HG02840 (cell line): ENCODE measurements at regions not wholly inside any gene's neighbourhood (a gene's known extent, or its start where the extent isn't known, plus 50 kb on each side); places are given as distances from the start of the nearest gene placed in this dataset.
"Not testable (repeated sequence)": the region's sequence is repeated elsewhere in the genome, so short reads cannot be mapped to it uniquely, and the experiment has no call there.

Source experiments
- ATAC-seq: cut with Tn5 transposase; IDR thresholded peaks from one replicate; pipeline ENCODE4 v1.9.1; 2021; ENCODE audit warnings: mild to moderate bottlenecking, moderate library complexity, moderate number of reproducible peaks; ENCODE audit not compliant: unreplicated experiment, low FRiP score

DNA sequence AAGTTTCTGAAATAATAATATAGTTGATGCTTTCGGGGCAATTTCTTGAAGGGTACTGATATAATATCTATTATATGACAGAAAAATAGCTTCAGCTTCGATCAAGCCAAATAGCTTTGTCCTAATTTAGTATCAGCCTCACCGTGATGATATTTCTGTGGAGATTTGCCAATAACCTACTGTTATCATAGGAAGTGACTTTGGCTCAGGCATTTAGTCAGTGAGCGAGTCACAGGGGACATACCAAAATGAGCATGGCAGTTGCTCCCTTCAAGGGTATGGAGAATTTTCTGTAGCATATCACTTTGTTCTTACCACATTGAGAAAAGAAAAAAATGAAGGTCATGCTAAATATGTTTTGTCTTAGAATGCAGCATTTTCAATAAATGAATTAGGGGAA is 767.6 kb upstream of the SLITRK1 start:
- no peak for ATAC-seq

DNA sequence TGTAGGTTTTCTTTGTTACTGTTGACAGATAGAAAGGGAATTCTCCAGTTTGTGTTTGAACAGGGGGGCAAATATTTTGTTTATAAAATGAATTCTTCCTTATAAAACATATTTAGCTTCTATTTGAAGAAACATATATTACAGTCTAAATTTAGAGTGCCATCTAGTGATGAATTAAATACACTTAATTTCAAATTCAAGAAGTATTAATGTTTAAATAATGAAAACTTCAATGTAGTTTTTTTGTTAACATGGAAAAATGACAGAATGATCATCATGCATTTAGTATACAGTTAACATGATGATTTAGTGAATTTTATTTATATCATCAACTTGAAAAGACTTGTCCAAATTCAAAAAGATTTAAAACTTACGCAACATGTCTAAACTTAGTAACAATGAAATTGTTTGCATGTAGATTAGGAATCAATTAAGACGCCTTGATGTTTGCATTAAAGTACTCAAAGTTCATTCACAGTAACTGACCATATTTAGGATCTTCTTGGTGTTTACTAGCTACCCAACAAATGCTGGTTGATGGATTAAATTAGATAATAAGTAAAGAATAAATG is 765.9 kb upstream of the SLITRK1 start:
- no peak for ATAC-seq

DNA sequence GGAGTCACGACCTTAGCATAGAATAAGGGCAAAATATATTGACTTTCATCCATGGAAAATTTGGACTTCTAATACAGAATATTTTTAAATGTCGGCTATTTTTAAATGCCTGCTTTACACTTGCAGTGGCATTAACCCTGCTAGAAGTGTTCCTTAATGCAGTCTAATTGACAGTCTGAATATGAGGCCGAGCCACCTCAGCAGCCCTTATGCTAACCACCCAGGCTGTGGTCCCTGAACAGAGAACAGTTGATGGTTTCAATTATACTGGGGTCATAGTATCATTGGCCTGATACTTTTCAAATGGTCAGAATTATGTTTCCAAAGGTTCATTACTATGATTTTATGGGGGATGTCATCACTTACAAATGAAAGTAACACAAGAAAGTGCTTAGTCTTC is 764.7 kb upstream of the SLITRK1 start:
- ATAC-seq, result no peak

DNA sequence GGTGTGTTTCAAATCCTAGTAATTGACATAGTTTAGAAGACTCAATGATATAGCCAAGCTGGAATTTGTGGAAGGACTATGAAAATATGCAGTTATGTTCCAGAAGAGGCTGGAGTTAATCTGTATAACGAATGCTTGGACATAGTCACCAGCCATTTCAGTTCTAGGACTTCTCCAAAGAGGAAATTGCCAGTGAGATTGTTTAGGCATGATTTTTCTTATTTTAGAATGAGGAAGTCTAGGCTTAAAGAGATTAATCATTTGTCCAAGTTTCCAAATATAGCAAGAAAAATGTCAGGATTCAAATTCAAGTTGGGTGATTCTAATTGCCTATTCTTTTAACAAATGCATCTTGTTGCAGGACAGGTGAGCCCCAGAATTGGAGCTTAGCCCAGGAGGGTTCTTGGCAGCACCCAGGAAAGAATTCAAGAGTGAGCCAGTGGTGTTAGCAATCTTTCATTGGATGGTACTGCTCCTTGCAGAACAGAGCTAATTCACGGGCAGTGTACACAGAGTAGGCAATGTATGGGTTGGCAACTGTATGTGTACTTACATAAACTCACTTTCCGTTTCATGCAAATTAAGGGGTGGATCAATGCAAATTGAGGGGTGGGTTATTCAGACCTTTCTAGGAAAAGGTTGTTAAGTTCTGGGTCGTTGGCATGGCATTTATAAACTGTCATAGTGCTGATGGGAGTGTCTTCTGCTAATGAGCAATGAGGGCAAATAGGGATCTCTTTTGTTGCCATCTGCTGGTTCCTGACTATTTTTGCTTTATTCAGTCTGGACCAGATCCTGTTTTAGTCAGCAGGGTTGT is 763.1 kb upstream of the SLITRK1 start:
- ATAC-seq, result no peak

DNA sequence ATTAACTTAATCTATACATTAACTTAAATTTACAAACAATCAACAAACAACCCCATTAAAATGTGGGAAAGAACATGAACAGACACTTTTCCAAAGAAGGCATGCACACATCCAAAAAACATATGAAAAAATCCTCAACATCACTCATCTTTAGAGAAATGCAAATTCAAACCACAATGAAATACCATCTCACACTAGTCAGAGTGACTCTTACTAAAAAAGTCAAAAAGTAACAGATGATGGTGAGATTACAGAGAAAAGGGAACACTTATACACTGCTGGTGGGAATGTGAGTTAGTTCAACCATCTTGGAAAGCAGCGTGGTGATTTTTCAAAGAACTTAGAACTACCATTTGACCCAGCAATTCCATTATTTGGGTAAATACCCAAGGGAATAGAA is 759.2 kb upstream of the SLITRK1 start:
- no peak for ATAC-seq

DNA sequence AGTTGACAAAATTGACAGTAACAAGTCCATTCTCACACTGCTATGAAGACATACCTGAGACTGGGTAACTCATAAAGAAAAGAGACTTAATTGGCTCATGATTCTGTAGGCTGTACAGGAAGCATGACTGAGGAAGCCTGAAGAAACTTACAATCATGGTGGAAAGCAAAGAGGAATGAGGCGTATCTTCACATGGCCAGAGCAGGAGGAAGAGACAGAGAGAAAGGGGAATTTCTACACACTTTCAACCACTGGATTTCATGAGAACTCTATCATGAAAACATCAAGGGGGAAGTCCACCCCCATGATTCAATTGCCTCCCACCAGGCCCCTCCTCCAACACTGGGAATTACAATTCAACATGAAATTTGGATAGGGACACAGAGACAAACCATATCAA is 758.4 kb upstream of the SLITRK1 start:
- ATAC-seq, result no peak

DNA sequence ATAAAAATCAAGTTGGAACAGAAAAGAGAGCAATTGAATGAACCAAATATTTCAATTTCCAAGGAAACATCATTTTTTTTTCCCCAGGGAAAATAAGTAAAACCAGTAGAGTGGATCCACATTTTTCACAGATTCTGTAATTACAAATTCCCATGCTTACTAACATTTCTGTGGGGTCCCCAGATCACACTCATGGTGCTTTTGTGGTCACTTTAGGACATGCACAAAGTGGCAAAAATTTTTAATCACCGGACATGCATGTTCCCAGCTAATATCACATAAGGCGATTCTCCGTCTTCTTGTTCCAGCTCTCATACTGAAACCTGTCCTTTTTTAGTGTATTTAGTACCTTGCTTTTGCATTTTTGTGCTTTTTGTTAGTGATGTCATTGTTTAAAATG is 748.2 kb upstream of the SLITRK1 start:
- ATAC-seq, result no peak

DNA sequence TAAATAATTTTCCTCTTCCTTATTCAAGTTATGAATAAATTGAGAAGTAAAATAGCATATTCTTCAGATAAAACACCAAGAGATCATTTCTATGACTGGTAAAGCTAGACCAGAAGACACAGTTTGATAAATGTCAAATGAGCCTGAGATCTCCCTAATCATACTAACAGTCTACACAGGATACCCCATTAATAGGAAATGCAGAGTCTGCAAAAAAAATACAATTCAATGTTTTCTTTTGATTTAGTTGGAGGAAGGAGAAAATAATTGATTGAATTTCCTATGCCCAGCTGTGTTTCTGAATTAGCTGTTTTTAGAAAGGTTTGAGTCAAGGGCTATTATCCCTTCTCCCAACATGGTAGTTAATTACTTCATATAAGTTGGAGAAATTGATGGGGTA is 734.6 kb upstream of the SLITRK1 start:
- no peak for ATAC-seq

DNA sequence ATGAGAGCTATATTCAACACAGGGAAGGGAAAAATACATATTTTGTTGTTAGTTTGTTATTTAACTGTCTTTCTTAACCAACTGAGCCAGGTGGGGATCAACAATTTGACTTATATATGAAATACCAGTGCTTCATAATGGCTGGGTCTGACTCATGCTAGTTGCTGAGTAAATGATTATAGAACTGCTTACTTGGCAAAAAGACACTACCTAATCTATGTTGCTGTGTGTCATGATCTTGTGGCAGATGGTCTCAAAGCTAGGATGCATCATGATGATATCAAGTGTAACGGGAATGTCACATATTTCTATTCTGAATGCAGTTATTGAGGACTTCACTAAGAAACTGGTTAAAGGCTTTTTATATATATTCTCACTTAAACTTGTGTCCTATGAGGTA is 727.4 kb upstream of the SLITRK1 start:
- ATAC-seq, result no peak

DNA sequence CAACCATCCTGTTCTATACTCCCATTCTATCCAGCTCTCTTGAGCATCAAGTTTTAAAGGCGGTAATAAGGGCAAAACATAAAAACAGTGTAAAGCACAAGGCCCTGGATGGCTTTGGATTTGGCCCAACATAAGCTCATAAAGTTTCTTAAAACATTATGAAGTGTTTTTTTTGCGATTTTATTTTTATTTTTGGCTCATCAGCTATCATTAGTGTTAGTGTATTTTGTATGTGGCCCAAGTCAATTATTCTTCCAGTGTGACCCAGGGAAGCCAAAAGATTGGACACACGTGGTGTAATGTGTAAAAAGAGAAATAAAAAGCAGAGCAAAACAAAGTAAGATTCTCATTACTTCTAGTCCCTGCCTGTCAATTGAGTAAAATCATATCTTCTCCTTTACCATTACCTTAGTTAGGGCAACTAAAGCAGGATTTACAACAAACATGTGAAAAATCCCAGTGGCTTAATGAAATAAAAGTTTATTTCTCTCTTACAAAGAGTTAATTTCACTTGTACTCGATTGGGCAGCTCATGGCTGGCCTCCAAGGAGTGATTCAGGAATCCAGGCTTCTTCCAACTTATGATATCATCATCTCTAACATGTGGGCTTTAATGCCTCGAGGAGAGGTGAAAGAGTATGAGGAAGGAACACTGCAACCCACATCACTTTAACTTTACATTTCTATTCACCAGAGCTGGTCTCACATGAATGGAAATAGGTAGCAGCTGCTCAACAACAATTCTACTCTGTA is 725.2 kb upstream of the SLITRK1 start:
- no peak for ATAC-seq

DNA sequence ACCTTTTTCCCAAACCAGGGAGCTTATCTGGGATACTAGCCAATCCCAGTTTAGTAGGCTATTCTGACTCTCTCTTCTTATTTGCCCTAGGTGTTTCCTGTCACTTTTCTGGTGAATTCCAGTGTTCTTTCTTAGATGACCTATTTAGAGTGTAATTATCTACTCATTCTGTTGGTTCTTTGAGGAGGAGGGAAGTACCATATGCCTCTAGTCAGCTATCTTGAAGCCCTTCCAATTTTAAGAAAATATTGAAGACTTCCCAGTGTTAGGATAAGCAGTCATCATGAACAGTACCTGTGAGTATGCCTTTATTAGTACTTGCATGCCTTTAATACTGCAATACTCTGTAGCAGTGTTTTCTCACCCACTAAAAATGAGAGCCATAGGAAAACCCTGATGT is 724.3 kb upstream of the SLITRK1 start:
- no peak for ATAC-seq

DNA sequence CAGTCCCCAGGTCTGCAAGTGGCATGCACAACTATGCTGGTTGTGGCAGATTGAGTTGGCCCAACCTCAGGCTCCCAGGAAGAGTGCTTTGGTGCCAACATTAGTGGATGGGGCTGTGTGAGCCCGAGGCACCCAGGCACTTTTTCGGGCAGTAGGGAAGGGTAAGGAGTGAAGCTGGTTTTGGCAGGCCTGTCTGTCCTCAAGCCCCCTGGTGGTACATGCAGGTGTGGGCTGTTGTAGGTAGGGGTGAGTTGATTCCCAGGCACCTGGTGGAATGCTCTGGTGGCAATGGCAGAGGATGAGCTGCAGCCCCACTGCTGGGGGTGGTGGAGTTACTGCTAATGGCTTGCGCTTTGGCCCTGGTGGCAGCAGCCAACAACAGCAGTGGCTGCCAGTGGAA is 723.7 kb upstream of the SLITRK1 start:
- ATAC-seq, result no peak

DNA sequence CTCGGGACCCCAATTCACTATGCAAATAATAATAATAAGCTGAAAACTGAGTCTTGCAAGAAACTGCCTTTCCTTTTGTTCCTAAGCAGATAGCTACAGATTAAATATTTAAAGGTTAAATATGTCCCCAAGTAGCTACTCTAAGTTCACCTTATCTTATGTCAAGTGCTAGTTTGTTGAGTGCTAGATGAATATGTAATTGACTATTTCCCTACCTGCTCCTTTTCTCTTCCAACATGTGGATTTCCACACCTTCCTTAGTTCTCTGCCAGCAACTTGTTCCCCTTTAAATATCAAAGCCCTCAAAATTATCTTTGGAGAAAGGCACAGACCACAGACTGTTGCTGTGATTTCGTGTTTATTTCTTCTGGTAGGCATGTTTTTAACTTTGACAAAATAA is 709.2 kb upstream of the SLITRK1 start:
- ATAC-seq, result no peak

DNA sequence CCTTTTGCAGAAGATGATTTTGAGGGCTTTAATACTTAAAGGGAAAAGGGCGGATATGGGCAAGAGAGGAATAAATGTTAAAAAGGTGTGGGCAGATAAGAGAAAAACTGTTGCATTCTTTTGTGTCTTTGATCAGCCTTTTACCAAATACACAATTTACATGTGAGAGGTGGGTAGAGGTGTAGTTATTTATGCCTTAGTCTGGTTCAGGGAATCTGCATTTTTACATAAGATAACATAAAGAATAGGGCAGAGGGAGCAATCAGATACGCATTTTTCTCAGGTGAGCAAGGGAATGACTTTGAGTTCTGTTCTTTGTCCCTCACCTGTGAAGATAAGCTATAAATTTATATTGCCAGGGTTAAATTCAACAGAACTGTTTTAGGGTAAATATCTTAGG is 708.4 kb upstream of the SLITRK1 start:
- ATAC-seq, result no peak

DNA sequence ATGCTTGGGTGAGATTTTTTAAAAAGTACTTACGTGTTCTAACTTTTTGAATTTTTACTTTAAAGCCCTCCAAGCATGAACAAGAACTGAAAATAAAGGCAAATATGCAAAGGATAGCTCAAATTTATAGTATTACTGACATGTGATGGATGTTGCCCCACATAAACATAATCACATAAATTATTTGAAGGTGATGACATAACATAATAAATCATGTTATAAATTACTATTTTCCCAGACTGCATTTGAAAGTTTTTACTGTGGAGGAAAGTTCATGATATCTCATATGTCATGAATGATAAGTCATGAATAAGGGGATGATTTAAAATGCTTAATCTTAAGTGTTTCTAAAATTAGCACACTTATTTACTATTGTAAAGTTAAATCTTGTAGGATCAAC is 705.7 kb upstream of the SLITRK1 start:
- no peak for ATAC-seq

DNA sequence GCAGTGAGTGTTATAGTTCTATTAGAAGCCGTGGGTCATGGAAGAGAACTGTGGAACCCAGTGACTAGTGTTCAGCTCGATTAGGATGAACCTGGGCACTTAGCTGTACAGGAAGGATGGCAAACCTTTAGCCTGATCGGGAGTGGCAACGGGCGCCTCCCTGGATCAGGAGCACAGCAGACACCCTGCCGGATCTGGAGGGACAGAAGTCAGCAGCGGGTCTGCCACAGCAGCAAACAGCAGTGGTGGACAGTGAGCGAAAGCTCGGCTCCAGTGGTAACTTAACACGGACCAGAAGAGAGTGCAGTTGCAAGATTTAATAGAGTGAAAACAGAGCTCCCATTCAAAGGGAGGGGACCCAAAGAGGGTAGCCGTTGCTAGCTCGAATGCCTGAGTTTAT is 697.6 kb upstream of the SLITRK1 start:
- ATAC-seq, result not testable (repeated sequence)

DNA sequence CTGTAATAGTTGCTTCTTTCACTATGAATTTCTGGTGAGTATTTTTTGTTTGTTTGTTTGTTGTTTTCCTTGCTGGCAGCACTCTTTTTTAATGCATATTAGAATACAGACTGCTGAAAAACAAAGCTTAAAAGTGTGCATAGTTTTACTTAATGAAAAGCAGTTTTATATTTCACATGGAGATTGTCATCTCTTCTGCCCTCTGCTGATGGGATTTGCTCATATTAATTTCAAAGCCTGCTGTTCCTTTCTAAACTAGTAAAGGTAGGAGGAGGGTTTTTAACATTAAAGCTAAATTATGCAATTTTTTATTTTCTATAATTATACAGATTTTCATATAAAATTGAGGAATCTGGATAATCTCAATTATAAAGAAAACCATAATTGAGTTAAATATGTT is 692.6 kb upstream of the SLITRK1 start:
- ATAC-seq, result no peak

DNA sequence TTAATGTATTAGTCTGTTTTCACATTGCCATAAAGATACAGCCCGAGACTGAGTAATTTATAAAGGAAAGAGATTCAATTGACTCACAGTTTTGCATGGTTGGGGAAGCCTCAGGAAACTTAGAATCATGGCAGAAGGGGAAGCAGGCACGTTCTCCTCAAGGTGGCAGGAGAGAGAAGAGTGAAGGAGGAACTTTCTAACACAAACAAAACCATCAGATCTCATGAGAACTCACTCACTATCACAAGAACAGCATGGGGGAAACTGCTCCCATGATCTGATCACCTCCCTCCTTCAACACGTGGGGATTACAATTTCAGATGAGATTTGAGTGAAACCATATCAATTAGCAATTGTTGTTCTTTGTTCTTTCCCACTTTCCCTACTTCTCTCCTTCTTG is 689.0 kb upstream of the SLITRK1 start:
- no peak for ATAC-seq

DNA sequence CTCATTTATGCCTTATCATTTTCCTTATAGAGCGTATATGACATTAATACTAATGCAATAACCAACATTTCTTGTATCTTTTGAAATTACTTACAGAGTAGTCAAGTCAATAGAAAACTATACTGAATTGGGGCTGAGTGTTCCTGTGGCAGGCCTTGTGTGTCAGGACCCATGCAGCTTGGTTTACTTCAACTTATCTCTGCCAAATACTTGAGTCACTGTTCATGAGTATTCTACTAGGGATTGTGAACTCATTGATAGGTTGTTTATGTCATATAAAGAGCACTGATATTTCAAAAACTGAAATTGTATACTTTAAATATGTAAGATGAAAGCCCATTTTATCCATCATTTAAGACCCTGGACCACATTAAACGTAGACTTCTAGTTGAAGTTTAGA is 688.6 kb upstream of the SLITRK1 start:
- ATAC-seq, result no peak

DNA sequence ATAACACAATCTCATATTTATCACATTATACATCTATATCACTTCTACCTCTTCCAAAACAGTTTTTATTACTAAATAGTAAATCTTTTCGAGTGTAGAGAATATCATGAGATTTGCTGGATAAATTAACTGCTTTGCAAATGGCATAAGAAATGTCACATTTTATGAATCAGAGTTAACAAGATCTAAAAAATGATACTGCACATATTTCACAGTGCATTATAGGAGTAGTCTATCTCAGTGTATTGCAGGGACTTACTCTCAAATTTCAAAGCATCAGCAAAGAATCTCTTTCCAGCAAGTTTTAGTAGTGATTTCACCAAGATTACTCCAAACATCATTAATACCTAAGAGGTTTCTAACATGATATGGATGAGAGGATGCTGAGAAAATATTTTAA is 687.1 kb upstream of the SLITRK1 start:
- no peak for ATAC-seq

DNA sequence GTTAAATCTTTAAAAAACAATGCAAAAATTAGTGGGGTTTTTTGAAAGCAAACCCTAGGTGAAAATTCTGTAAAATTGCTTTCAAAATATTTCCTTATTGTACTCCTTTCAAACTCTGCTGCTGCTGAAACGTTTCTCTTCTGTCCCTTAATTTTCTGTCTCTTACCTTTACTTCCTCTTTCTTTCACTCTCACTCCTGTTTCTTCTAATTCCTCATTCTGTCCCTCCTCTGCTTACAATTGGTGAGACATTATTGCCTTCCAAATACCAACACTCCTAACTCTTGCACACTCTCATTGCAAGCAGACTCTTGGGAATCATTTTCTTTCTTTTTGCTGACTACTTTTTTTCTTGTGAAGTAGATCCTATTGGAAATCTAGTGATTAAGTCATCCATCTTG is 685.6 kb upstream of the SLITRK1 start:
- no peak for ATAC-seq

DNA sequence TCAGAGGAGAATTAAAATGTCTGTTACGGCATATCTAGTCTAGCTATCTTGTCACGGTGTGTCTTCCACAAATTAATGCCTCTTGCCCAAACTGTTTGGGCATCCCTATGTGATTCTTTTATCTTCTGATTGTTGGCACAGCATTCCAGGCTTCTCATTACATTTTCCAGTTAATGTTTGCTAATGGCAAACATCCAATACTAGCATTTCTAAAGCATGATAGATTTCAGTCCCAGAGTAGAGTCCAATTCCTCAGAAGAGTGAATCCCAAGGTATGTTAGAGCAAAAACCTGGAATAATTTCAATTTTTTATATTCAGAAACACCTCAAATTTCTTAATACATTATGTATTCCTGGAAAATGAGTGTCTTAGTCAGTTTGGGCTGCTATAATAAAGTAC is 684.5 kb upstream of the SLITRK1 start:
- no peak for ATAC-seq
